ENCODE measurements at regions not wholly inside any gene's neighbourhood (a gene's known extent, or its start where the extent isn't known, plus 50 kb on each side); places are given as distances from the start of the nearest gene placed in this dataset.
A peak's percentile ranks its signal among the peaks of the same experiment; 100 is the strongest.
"Not testable (repeated sequence)": the region's sequence is repeated elsewhere in the genome, so short reads cannot be mapped to it uniquely, and the experiment has no call there.

GRCh38 chr1:60621368-60621851 lies 461.0 kb upstream of the NFIA start:
- FAIRE-seq: no peak
- no peak for DNase-seq (ENCODE audit: low spot score in 2 of 2)

- FAIRE-seq (no peak), DNase-seq (ENCODE audit: low spot score in 2 of 2) (no peak)
Observed at GRCh38 chr1:60620087-60620486, 462.3 kb upstream of the NFIA start.

- FAIRE-seq (no peak), DNase-seq (ENCODE audit: low spot score in 2 of 2) (no peak)
Observed at GRCh38 chr1:60619581-60619980, 462.8 kb upstream of the NFIA start.

- no peak for FAIRE-seq
- DNase-seq (ENCODE audit: low spot score in 2 of 2): no peak
Observed at GRCh38 chr1:60615666-60616065, 466.7 kb upstream of the NFIA start.

- no peak for DNase-seq (ENCODE audit: low spot score in 2 of 2)
- FAIRE-seq: no peak
Observed at GRCh38 chr1:60612790-60613189, 469.6 kb upstream of the NFIA start.

GRCh38 chr1:60606921-60607320 lies 475.4 kb upstream of the NFIA start:
- not testable (repeated sequence) for DNase-seq (ENCODE audit: low spot score in 2 of 2); FAIRE-seq

GRCh38 chr1:60600532-60600931 lies 481.8 kb upstream of the NFIA start:
- DNase-seq (ENCODE audit: low spot score in 2 of 2): no peak
- no peak for FAIRE-seq

- DNase-seq (ENCODE audit: low spot score in 2 of 2) (no peak), FAIRE-seq (no peak)
Observed at GRCh38 chr1:60599574-60599973, 482.8 kb upstream of the NFIA start.

- DNase-seq (ENCODE audit: low spot score in 2 of 2) (no peak), FAIRE-seq (no peak)
Observed at GRCh38 chr1:60598041-60598910, 484.1 kb upstream of the NFIA start.

GRCh38 chr1:60596791-60597750 lies 485.3 kb upstream of the NFIA start:
- FAIRE-seq (no peak), DNase-seq (ENCODE audit: low spot score in 2 of 2) (no peak)

GRCh38 chr1:60591583-60591982 lies 490.8 kb upstream of the NFIA start:
- FAIRE-seq (peak; percentile 79), DNase-seq (ENCODE audit: low spot score in 2 of 2) (no peak)

GRCh38 chr1:60589916-60590315 lies 492.4 kb upstream of the NFIA start:
- FAIRE-seq (no peak), DNase-seq (ENCODE audit: low spot score in 2 of 2) (no peak)

GRCh38 chr1:60589046-60589748 lies 493.2 kb upstream of the NFIA start:
- DNase-seq (ENCODE audit: low spot score in 2 of 2) (no peak), FAIRE-seq (no peak)

- DNase-seq (ENCODE audit: low spot score in 2 of 2) (no peak), FAIRE-seq (no peak)
Observed at GRCh38 chr1:60584371-60584770, 498.0 kb upstream of the NFIA start.

GRCh38 chr1:60583696-60584095 lies 498.7 kb upstream of the NFIA start:
- FAIRE-seq (no peak), DNase-seq (ENCODE audit: low spot score in 2 of 2) (no peak)

GRCh38 chr1:60581455-60582220 lies 500.7 kb upstream of the NFIA start:
- FAIRE-seq: no peak
- DNase-seq (ENCODE audit: low spot score in 2 of 2): no peak

GRCh38 chr1:60577029-60577428 lies 503.5 kb upstream of the C1orf87 start:
- DNase-seq (ENCODE audit: low spot score in 2 of 2) (no peak), FAIRE-seq (no peak)

- no peak for DNase-seq (ENCODE audit: low spot score in 2 of 2)
- no peak for FAIRE-seq
Observed at GRCh38 chr1:60575326-60575977, 501.9 kb upstream of the C1orf87 start.

GRCh38 chr1:60573726-60574409 lies 500.3 kb upstream of the C1orf87 start:
- no peak for FAIRE-seq
- DNase-seq (ENCODE audit: low spot score in 2 of 2): no peak
